Uterus (tissue), 3 donors: ENCODE measurements at regions not wholly inside any gene's neighbourhood (a gene's known extent, or its start where the extent isn't known, plus 50 kb on each side); places are given as distances from the start of the nearest gene placed in this dataset.
"Not testable (repeated sequence)": the region's sequence is repeated elsewhere in the genome, so short reads cannot be mapped to it uniquely, and the experiment has no call there.

ENCODE experiments used
- DNase-seq, 2 donors: peaks; one replicate each; pipeline ENCODE4 v3.0.0-alpha.2; 2019 to 2020
- H3K27ac ChIP-seq, 2 donors: fragments of 200-600 bp; sonication (generic); 1 replicate in 1 of 2; 2 replicates in 1 of 2; pipeline ENCODE4 v1.5.1; 2016 to 2018
- H3K27me3 ChIP-seq, 2 donors: fragments of 200-600 bp; sonication (generic); one replicate each; pipeline ENCODE4 v1.5.1; 2018 to 2019; ENCODE audit warnings: control low read depth in 1 of 2
- H3K36me3 ChIP-seq, 2 donors: fragments of 200-600 bp; sonication (generic); one replicate each; pipeline ENCODE4 v1.5.1; 2019; ENCODE audit warnings: control low read depth in 1 of 2
- H3K4me1 ChIP-seq, 2 donors: fragments of 200-600 bp; sonication (generic); one replicate each; pipeline ENCODE4 v1.5.1; 2018 to 2019; ENCODE audit warnings: control low read depth in 1 of 2
- H3K4me3 ChIP-seq, 2 donors: fragments of 200-600 bp; sonication (generic); 1 replicate in 1 of 2; 2 replicates in 1 of 2; pipeline ENCODE4 v1.5.1; 2018 to 2019; ENCODE audit warnings: mild to moderate bottlenecking in 1 of 2
- H3K9me3 ChIP-seq, 2 donors: fragments of 200-600 bp; sonication (generic); one replicate each; pipeline ENCODE4 v1.5.1; 2019; ENCODE audit warnings: control low read depth in 1 of 2
- CTCF ChIP-seq, 4 experiments: fragments of 200-600 bp in 2 of 4; fragments of 450-650 bp in 2 of 4; sonication (generic) in 2 of 4; IDR thresholded peaks; one replicate each; pipeline ENCODE4 v1.5.1; 2016 to 2019; ENCODE audit warnings: antibody characterized with exemption in 4 of 4, mild to moderate bottlenecking in 2 of 4, moderate library complexity in 1 of 4
- POLR2A ChIP-seq, 2 donors: fragments of 450-650 bp; IDR thresholded peaks; one replicate each; pipeline ENCODE4 v1.6.1; 2016; ENCODE audit warnings: antibody characterized with exemption in 2 of 2, mild to moderate bottlenecking in 1 of 2, moderate library complexity in 1 of 2
- intact Hi-C: fragments of 100-400 bp; cut with DNase I; formaldehyde crosslinking; loops from one replicate; pipeline ENCODE4 v1.15.1; 2023; ENCODE audit warnings: low total_unique reads
- donor health status: DM: yes; HTN: yes; CAD: no.

DNA sequence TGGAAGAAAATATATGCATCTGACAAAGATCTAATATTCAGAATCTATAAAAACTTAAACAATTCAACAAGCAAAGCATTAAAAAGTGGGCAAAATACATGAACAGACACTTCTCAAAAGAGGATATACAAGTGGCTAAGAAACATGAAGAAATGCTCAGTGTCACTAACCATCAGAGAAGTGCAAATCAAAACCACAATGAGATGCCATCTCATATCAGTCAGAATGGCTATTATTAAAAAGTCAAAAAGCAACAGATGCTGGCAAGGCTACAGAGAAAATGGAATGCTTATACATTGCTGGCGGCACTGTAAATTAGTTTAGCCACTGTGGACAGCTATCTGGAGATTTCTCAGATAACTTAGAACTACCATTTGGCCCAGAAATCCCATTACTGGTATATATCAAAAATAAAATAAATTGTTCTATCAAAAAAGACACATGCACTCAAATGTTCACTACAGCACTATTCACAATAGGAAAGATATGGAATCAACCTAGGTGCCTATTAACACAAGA lies 179.5 kb downstream of the PCTP start:
- intact Hi-C loops = no loop called here
- Histone ChIP-seq H3K4me1 (no peaks in the 10 kb centered on the region), H3K9me3 (no peaks in the 10 kb centered on the region), H3K36me3 (no peaks in the 10 kb centered on the region), H3K27ac (no peak overlapping the region), H3K27me3 (no peaks in the 10 kb centered on the region), H3K4me3 (no peak overlapping the region)
- DNase-seq = no peak
- no peak for TF ChIP-seq CTCF (IDR thresholded peaks at IDR 0.05)
- no peak for TF ChIP-seq POLR2A (IDR thresholded peaks at IDR 0.05)

DNA sequence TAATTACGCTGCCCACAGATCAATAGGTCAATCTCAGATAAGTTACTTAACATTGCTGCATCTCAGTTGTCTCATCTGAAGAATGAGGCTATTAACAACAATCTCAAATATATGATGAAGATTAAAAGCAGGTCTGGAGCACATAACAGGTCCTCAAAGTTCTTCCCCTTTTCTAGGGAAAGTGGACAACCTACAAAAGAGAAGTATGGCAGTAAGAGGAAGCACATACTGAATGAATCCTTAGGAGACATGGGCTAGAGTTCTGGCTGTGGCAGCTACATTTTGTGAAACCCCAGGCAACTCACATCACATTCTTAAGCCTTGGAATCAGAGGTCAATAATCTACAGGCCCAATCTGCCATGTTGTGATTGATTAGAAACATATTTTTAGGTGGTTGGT lies 180.6 kb downstream of the PCTP start:
- H3K27ac ChIP-seq = no peak overlapping the region
- no peaks in the 10 kb centered on the region for H3K27me3 ChIP-seq
- no peak for DNase-seq
- intact Hi-C loops = no loop called here
- no peak for TF ChIP-seq POLR2A (IDR thresholded peaks at IDR 0.05)
- no peak for TF ChIP-seq CTCF (IDR thresholded peaks at IDR 0.05)
- H3K9me3 ChIP-seq = no peaks in the 10 kb centered on the region
- no peak overlapping the region for H3K4me3 ChIP-seq
- H3K36me3 ChIP-seq = no peaks in the 10 kb centered on the region
- H3K4me1 ChIP-seq = no peaks in the 10 kb centered on the region

GRCh38 chr17:55932973-55933372 lies 182.1 kb downstream of the PCTP start:
- Histone ChIP-seq H3K4me1 (no peaks in the 10 kb centered on the region), H3K4me3 (no peak overlapping the region), H3K27ac (no peak overlapping the region), H3K27me3 (no peaks in the 10 kb centered on the region), H3K36me3 (no peaks in the 10 kb centered on the region), H3K9me3 (no peaks in the 10 kb centered on the region)
- intact Hi-C loops = no loop called here
- TF ChIP-seq POLR2A (IDR thresholded peaks at IDR 0.05) (no peak), CTCF (IDR thresholded peaks at IDR 0.05) (no peak)
- no peak for DNase-seq

- DNase-seq, H3K27me3 ChIP-seq, H3K4me1 ChIP-seq, H3K36me3 ChIP-seq, H3K27ac ChIP-seq, intact Hi-C loops, H3K9me3 ChIP-seq, H3K4me3 ChIP-seq: not testable (repeated sequence)
Measured at GRCh38 chr17:55939181-55939810, 188.4 kb downstream of the PCTP start.

GRCh38 chr17:55959756-55960155 lies 193.5 kb upstream of the ANKFN1 start:
- no peak overlapping the region for H3K27ac ChIP-seq
- no peaks in the 10 kb centered on the region for H3K36me3 ChIP-seq
- intact Hi-C loops = no loop called here
- TF ChIP-seq POLR2A (IDR thresholded peaks at IDR 0.05) = no peak
- TF ChIP-seq CTCF (IDR thresholded peaks at IDR 0.05) = no peak
- no peak for DNase-seq
- H3K9me3 ChIP-seq = no peaks in the 10 kb centered on the region
- no peak overlapping the region for H3K4me3 ChIP-seq
- H3K4me1 ChIP-seq = no peaks in the 10 kb centered on the region
- H3K27me3 ChIP-seq = no peaks in the 10 kb centered on the region

DNA sequence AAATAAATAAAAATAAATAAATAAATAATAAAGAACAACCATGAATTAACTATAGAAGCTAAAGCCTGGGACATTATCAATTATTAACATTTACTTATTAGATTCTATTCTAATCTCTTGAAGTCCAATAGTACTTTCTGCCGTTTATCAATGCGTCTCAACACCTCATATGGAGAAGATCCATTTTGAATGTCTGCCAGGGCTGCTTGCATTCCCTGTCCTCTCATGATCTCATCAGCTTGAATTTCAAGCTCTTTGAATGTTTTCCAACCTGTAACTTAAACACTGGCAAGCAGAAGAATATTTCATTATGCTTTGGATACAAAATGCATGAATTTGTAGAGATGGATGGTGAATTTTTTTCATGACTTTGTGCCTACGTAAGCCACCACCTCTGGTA lies 191.9 kb upstream of the ANKFN1 start:
- DNase-seq = no peak
- Histone ChIP-seq H3K36me3 (no peaks in the 10 kb centered on the region), H3K9me3 (no peaks in the 10 kb centered on the region), H3K4me3 (no peak overlapping the region), H3K27ac (no peak overlapping the region), H3K4me1 (no peaks in the 10 kb centered on the region), H3K27me3 (no peaks in the 10 kb centered on the region)
- TF ChIP-seq POLR2A (IDR thresholded peaks at IDR 0.05) (no peak), CTCF (IDR thresholded peaks at IDR 0.05) (no peak)
- intact Hi-C loops = no loop called here
